Left ventricle myocardium inferior (tissue), 1 donor: ENCODE measurements at regions not wholly inside any gene's neighbourhood (a gene's known extent, or its start where the extent isn't known, plus 50 kb on each side); places are given as distances from the start of the nearest gene placed in this dataset.

ENCODE experiments used
- DNase-seq: peaks from one replicate; pipeline ENCODE4 v3.0.0-alpha.2; 2020
- H3K27ac ChIP-seq: fragments of 200-600 bp; replicated peaks from 2 replicates; pipeline ENCODE4 v1.8.0; 2021
- H3K27me3 ChIP-seq: fragments of 200-600 bp; 2 replicates; pipeline ENCODE4 v1.8.0; 2021; ENCODE audit warnings: low read depth
- H3K36me3 ChIP-seq: fragments of 200-600 bp; 2 replicates; pipeline ENCODE4 v1.8.0; 2021
- H3K4me1 ChIP-seq: fragments of 200-600 bp; 2 replicates; pipeline ENCODE4 v1.8.0; 2021
- H3K4me3 ChIP-seq: fragments of 200-600 bp; 2 replicates; pipeline ENCODE4 v1.8.0; 2021; ENCODE audit warnings: mild to moderate bottlenecking, moderate library complexity
- H3K9me3 ChIP-seq: fragments of 200-600 bp; replicated peaks from 2 replicates; pipeline ENCODE4 v1.8.0; 2021
- intact Hi-C: fragments of 100-400 bp; cut with micrococcal nuclease; formaldehyde crosslinking; loops from one replicate; pipeline ENCODE4 v1.11.0; 2022
- TF ChIP-seq, protein P1 (sequence below): fragments of 200-600 bp; IDR thresholded peaks from 2 replicates; pipeline ENCODE4 v1.8.0; 2021; ENCODE audit warnings: antibody characterized with exemption, mild to moderate bottlenecking, borderline replicate concordance
- donor health status: DM: no; HTN: yes; CAD: no; lungs with severe emphysema.

DNA sequence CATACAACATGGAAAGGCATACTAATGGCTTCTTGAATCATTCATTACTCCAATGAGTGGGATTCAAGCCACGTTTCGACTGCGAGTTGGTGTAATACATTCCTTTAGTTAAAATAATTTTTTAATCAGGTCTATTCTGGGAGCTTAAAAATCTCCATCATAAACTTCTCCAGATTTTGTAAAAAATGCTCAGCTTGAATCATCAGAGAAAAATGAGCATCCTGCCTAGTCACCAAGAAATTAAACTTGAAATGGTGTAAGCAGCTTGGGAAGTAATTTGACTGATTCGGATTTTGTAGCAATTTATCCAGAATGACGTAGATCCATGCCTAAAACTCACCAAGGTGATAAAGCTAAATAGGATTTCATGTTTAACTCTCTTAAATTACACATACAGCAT lies 165.7 kb downstream of the SLCO4C1 start:
- Histone ChIP-seq H3K9me3 (no peaks in the 10 kb centered on the region), H3K27me3 (no peaks in the 10 kb centered on the region), H3K36me3 (no peaks in the 10 kb centered on the region), H3K4me1 (no peaks in the 10 kb centered on the region), H3K27ac (no peak overlapping the region), H3K4me3 (no peak overlapping the region)
- intact Hi-C loops = no loop called here
- TF ChIP-seq, protein P1, sequence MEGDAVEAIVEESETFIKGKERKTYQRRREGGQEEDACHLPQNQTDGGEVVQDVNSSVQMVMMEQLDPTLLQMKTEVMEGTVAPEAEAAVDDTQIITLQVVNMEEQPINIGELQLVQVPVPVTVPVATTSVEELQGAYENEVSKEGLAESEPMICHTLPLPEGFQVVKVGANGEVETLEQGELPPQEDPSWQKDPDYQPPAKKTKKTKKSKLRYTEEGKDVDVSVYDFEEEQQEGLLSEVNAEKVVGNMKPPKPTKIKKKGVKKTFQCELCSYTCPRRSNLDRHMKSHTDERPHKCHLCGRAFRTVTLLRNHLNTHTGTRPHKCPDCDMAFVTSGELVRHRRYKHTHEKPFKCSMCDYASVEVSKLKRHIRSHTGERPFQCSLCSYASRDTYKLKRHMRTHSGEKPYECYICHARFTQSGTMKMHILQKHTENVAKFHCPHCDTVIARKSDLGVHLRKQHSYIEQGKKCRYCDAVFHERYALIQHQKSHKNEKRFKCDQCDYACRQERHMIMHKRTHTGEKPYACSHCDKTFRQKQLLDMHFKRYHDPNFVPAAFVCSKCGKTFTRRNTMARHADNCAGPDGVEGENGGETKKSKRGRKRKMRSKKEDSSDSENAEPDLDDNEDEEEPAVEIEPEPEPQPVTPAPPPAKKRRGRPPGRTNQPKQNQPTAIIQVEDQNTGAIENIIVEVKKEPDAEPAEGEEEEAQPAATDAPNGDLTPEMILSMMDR = no peak
- DNase-seq = no peak

GRCh38 chr5:102119252-102119651 lies 176.8 kb downstream of the SLCO4C1 start:
- Histone ChIP-seq H3K4me1 (no peaks in the 10 kb centered on the region), H3K27ac (no peak overlapping the region), H3K4me3 (no peak overlapping the region), H3K9me3 (no peaks in the 10 kb centered on the region), H3K36me3 (no peaks in the 10 kb centered on the region), H3K27me3 (no peaks in the 10 kb centered on the region)
- DNase-seq = no peak
- TF ChIP-seq, protein P1 = no peak
- intact Hi-C loops = no loop called here

- intact Hi-C loops = no loop called here
- no peaks in the 10 kb centered on the region for H3K27me3 ChIP-seq
- H3K4me3 ChIP-seq = no peak overlapping the region
- DNase-seq = no peak
- TF ChIP-seq, protein P1 = no peak
- no peaks in the 10 kb centered on the region for H3K4me1 ChIP-seq
- H3K36me3 ChIP-seq = no peaks in the 10 kb centered on the region
- H3K9me3 ChIP-seq = peaks cover 14% of the 10 kb centered on the region
- H3K27ac ChIP-seq = no peak overlapping the region
Measured at GRCh38 chr5:102115736-102116135, 180.3 kb downstream of the SLCO4C1 start.

DNA sequence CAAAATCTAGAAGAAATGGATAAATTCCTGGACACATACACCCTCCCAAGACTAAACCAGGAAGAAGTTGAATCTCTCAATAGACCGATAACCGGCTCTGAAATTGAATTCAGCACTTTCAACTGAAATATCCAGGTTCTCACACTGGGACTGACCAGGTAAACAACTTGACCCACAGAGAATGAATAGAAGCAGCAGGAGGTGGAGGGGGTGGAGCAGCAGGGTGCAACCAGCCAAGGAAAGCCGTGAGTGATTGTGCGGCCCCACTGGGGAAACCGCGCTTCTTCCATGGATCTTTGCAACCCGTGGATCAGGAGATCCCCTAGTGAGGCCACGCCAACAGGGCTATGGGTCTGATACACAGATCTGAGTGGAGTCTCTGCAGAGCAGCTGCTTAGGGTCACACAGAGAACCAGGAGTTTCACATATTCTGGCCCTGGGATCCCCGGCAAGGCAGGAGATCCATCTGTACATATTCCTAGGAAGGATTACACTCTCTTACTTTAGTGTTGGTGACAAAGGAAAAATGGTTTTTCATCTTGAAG lies 181.5 kb downstream of the SLCO4C1 start:
- TF ChIP-seq, protein P1 = no peak
- Histone ChIP-seq H3K4me1 (no peaks in the 10 kb centered on the region), H3K27me3 (no peaks in the 10 kb centered on the region), H3K4me3 (no peak overlapping the region), H3K27ac (no peak overlapping the region), H3K9me3 (peaks cover 20% of the 10 kb centered on the region), H3K36me3 (no peaks in the 10 kb centered on the region)
- no peak for DNase-seq
- intact Hi-C loops = no loop called here

- TF ChIP-seq, protein P1 = no peak
- Histone ChIP-seq H3K36me3 (no peaks in the 10 kb centered on the region), H3K4me3 (no peak overlapping the region), H3K27ac (no peak overlapping the region), H3K27me3 (no peaks in the 10 kb centered on the region), H3K4me1 (no peaks in the 10 kb centered on the region), H3K9me3 (peaks cover 20% of the 10 kb centered on the region)
- no peak for DNase-seq
- intact Hi-C loops = no loop called here
Measured at GRCh38 chr5:102107865-102108264, 188.2 kb downstream of the SLCO4C1 start.
